ENCODE measurements at regions not wholly inside any gene's neighbourhood (a gene's known extent, or its start where the extent isn't known, plus 50 kb on each side); places are given as distances from the start of the nearest gene placed in this dataset.

DNA sequence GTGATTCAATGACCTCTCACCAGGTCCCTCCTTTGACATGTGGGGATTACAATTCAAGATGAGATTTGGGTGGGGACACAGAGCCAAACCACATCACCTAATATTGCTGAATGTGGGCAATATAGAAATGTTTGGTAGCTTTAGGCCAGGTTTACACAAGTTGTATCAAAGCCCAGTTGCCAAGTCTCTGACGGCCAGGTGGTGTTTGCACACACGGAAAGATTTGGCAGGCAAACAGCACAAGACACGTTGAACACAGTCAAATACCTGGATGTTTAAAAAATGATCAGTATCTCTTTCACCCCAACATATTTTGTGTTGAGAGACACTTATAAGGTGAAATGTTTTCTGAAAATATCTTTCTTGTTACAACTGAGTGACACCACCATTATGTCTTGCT is 294.4 kb upstream of the MKI67 start:
- TF ChIP-seq, protein P1, sequence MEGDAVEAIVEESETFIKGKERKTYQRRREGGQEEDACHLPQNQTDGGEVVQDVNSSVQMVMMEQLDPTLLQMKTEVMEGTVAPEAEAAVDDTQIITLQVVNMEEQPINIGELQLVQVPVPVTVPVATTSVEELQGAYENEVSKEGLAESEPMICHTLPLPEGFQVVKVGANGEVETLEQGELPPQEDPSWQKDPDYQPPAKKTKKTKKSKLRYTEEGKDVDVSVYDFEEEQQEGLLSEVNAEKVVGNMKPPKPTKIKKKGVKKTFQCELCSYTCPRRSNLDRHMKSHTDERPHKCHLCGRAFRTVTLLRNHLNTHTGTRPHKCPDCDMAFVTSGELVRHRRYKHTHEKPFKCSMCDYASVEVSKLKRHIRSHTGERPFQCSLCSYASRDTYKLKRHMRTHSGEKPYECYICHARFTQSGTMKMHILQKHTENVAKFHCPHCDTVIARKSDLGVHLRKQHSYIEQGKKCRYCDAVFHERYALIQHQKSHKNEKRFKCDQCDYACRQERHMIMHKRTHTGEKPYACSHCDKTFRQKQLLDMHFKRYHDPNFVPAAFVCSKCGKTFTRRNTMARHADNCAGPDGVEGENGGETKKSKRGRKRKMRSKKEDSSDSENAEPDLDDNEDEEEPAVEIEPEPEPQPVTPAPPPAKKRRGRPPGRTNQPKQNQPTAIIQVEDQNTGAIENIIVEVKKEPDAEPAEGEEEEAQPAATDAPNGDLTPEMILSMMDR (IDR thresholded peaks at IDR 0.05; ENCODE audit: borderline replicate concordance, extremely low read depth, low read length, poor library complexity, severe bottlenecking): no peak
- no peak for TF ChIP-seq EZH2 (IDR thresholded peaks at IDR 0.05; ENCODE audit: borderline replicate concordance, low read depth, low read length, severe bottlenecking)
